ENCODE measurements at regions not wholly inside any gene's neighbourhood (a gene's known extent, or its start where the extent isn't known, plus 50 kb on each side); places are given as distances from the start of the nearest gene placed in this dataset.

- H3K27me3 ChIP-seq (ENCODE audit: insufficient read depth), result no peaks in the 10 kb centered on the region
- H3K4me3 ChIP-seq, result no peak overlapping the region
- no peak overlapping the region for H2AFZ ChIP-seq
- no peaks in the 10 kb centered on the region for H3F3A ChIP-seq (replicated peaks; ENCODE audit: low read depth)
- ATAC-seq, result no peak
- H3K79me2 ChIP-seq (replicated peaks; ENCODE audit: insufficient read depth), result no peaks in the 10 kb centered on the region
- H3K4me2 ChIP-seq, result no peak overlapping the region
- H4K20me1 ChIP-seq (replicated peaks; ENCODE audit: insufficient read depth), result no peaks in the 10 kb centered on the region
- H3K36me3 ChIP-seq (ENCODE audit: insufficient read depth), result no peaks in the 10 kb centered on the region
- DNase-seq (ENCODE audit: low spot score), result no peak
- peaks cover 29% of the 10 kb centered on the region for H3K4me1 ChIP-seq (ENCODE audit: insufficient read depth)
- H3K9me2 ChIP-seq (ENCODE audit: insufficient read depth), result peaks cover 14% of the 10 kb centered on the region
- Mint-ChIP-seq H3K27me3 (ENCODE audit: insufficient read depth, low read depth, poor library complexity) (peaks cover 20% of the 10 kb centered on the region), H3K9me3 (peaks cover 3% of the 10 kb centered on the region; the same call in 2 of the 3 replicates), H3K4me1 (peaks cover 65% of the 10 kb centered on the region), H3K4me3 (no peak overlapping the region), H3K27ac (no peak overlapping the region), H3K36me3 (ENCODE audit: low read depth) (peaks cover 4% of the 10 kb centered on the region; the same call in 2 of the 3 replicates)
- TF ChIP-seq STAT1 (IDR thresholded peaks at IDR 0.05; ENCODE audit: unreplicated experiment) (no peak), JUNB (IDR thresholded peaks at IDR 0.05; ENCODE audit: unreplicated experiment) (no peak), CTCF (conservative IDR thresholded peaks at IDR 0.05; ENCODE audit: low read depth in 2 of 2) (no peak), ETS1 (IDR thresholded peaks at IDR 0.05) (no peak), ZNF462 (CRISPR knock-in tag; IDR thresholded peaks at IDR 0.05) (no peak), REST (IDR thresholded peaks at IDR 0.05; ENCODE audit: unreplicated experiment) (no peak), EZH2 (IDR thresholded peaks at IDR 0.05; ENCODE audit: low read depth, unreplicated experiment) (no peak), EZH2phosphoT487 (IDR thresholded peaks at IDR 0.05; ENCODE audit: unreplicated experiment) (no peak), ZNF114 (CRISPR knock-in tag; IDR thresholded peaks at IDR 0.05) (no peak), NANOG (IDR thresholded peaks at IDR 0.05; ENCODE audit: borderline replicate concordance) (no peak), CREB1 (CRISPR knock-in tag; IDR thresholded peaks at IDR 0.05; ENCODE audit: low read depth) (no peak)
- H3K27ac ChIP-seq (ENCODE audit: low read depth), result no peak overlapping the region
Observed at GRCh38 chr13:40342461-40342860, 324.0 kb downstream of the FOXO1 start.

Data from GM23338 (cell line).